Astrocyte (in vitro differentiated cells and primary cell): ENCODE measurements at regions not wholly inside any gene's neighbourhood (a gene's known extent, or its start where the extent isn't known, plus 50 kb on each side); places are given as distances from the start of the nearest gene placed in this dataset.

Source experiments
- DNase-seq: peaks from one replicate; pipeline ENCODE4 v3.0.0-alpha.2; 2010; ENCODE audit warnings: low read depth
- FAIRE-seq: peaks from 2 replicates; lab custom pipeline; 2011; peaks lifted over from hg19 to GRCh38; lab: Jason Lieb, UNC
- H2AFZ ChIP-seq: 2 replicates; pipeline ENCODE4 v1.6.0; 2012; ENCODE audit warnings: low read depth, low read length, inconsistent platforms
- H3K27ac ChIP-seq: 2 replicates; pipeline ENCODE4 v1.5.1; 2011; ENCODE audit warnings: low read depth, low read length, inconsistent platforms
- H3K27me3 ChIP-seq: 2 replicates; pipeline ENCODE4 v1.6.0; 2011; ENCODE audit warnings: low read length, inconsistent platforms; ENCODE audit not compliant: insufficient read depth
- H3K36me3 ChIP-seq: 2 replicates; pipeline ENCODE4 v1.5.1; 2011; ENCODE audit warnings: low read length, inconsistent platforms; ENCODE audit not compliant: insufficient read depth
- H3K4me1 ChIP-seq: 2 replicates; pipeline ENCODE4 v1.5.1; 2011; ENCODE audit warnings: low read length, inconsistent platforms; ENCODE audit not compliant: insufficient read depth
- H3K4me2 ChIP-seq: 2 replicates; pipeline ENCODE4 v1.6.0; 2012; ENCODE audit warnings: low read length, inconsistent platforms
- H3K4me3 ChIP-seq: 2 replicates; pipeline ENCODE4 v1.5.1; 2011; ENCODE audit warnings: low read depth, mild to moderate bottlenecking, low read length, inconsistent platforms; ENCODE audit not compliant: insufficient read depth
- H3K79me2 ChIP-seq: 2 replicates; pipeline ENCODE4 v1.6.0; 2012; ENCODE audit warnings: mild to moderate bottlenecking, low read length, inconsistent platforms; ENCODE audit not compliant: insufficient read depth
- H3K9ac ChIP-seq: 2 replicates; pipeline ENCODE4 v1.6.0; 2012; ENCODE audit warnings: mild to moderate bottlenecking, low read length, inconsistent platforms
- H3K9me3 ChIP-seq: 2 replicates; pipeline ENCODE4 v1.5.1; 2012; ENCODE audit warnings: low read depth, mild to moderate bottlenecking, low read length, inconsistent platforms; ENCODE audit not compliant: insufficient read depth
- H4K20me1 ChIP-seq: 2 replicates; pipeline ENCODE4 v1.6.0; 2012; ENCODE audit warnings: low read length, inconsistent platforms; ENCODE audit not compliant: insufficient read depth
- H3K27ac Mint-ChIP-seq: one replicate; pipeline ENCODE4 v1.8.0; 2021; ENCODE audit warnings: mild to moderate bottlenecking, mixed read lengths; ENCODE audit not compliant: unreplicated experiment
- H3K27me3 Mint-ChIP-seq: one replicate; pipeline ENCODE4 v1.8.0; 2021; ENCODE audit warnings: low read depth, mixed read lengths; ENCODE audit not compliant: unreplicated experiment
- H3K36me3 Mint-ChIP-seq: one replicate; pipeline ENCODE4 v1.8.0; 2021; ENCODE audit warnings: low read depth, mixed read lengths; ENCODE audit not compliant: unreplicated experiment
- H3K4me1 Mint-ChIP-seq: one replicate; pipeline ENCODE4 v1.8.0; 2021; ENCODE audit warnings: low read depth, mixed read lengths; ENCODE audit not compliant: unreplicated experiment
- H3K4me3 Mint-ChIP-seq: one replicate; pipeline ENCODE4 v1.8.0; 2021; ENCODE audit warnings: mild to moderate bottlenecking, moderate library complexity, mixed read lengths; ENCODE audit not compliant: unreplicated experiment
- H3K9me3 Mint-ChIP-seq: one replicate; pipeline ENCODE4 v1.8.0; 2021; ENCODE audit warnings: mild to moderate bottlenecking, mixed read lengths; ENCODE audit not compliant: unreplicated experiment
- EZH2 ChIP-seq: IDR thresholded peaks from 2 replicates; pipeline ENCODE4 v1.6.1; 2012; ENCODE audit warnings: mild to moderate bottlenecking, low read length, inconsistent platforms; ENCODE audit not compliant: insufficient read depth
- TF ChIP-seq, protein P1 (sequence below): IDR thresholded peaks from 2 replicates; pipeline ENCODE4 v1.5.1; 2011; ENCODE audit warnings: low read depth, mild to moderate bottlenecking, inconsistent platforms, low read length, moderate library complexity; ENCODE audit not compliant: insufficient read depth

DNA sequence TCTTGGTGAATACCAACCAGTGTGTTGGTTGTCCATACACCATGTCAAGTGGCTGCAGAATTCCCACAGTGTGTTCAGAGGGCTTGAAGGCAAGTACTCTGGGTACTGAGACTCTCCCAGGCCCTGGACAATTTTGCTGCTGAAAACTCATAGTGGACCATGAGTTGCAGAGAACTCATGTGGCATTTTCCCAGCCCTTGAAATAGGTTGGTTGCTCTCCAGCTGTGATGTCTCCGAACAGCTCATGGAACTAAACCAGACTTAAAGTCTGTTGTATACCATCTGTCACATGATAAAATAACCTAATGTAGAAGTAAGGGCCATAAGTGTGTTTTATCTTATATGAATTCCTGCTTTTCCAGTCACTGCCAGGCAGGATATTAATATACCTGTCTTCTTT lies 67.8 kb downstream of the RGS2 start:
- Histone ChIP-seq H3K4me2 (no peak overlapping the region), H3K9ac (no peak overlapping the region), H3K36me3 (no peaks in the 10 kb centered on the region), H3K4me1 (peaks cover 4% of the 10 kb centered on the region), H3K27ac (no peak overlapping the region), H2AFZ (no peak overlapping the region), H3K9me3 (no peaks in the 10 kb centered on the region), H3K27me3 (peaks cover 3% of the 10 kb centered on the region), H3K79me2 (no peaks in the 10 kb centered on the region), H4K20me1 (no peaks in the 10 kb centered on the region), H3K4me3 (no peak overlapping the region)
- FAIRE-seq (no peak), DNase-seq (no peak)
- Mint-ChIP-seq H3K9me3 (no peaks in the 10 kb centered on the region), H3K4me3 (no peak overlapping the region), H3K36me3 (no peaks in the 10 kb centered on the region), H3K27ac (no peak overlapping the region), H3K27me3 (no peaks in the 10 kb centered on the region), H3K4me1 (peaks cover 18% of the 10 kb centered on the region)
- no peak for TF ChIP-seq EZH2
- TF ChIP-seq, protein P1, sequence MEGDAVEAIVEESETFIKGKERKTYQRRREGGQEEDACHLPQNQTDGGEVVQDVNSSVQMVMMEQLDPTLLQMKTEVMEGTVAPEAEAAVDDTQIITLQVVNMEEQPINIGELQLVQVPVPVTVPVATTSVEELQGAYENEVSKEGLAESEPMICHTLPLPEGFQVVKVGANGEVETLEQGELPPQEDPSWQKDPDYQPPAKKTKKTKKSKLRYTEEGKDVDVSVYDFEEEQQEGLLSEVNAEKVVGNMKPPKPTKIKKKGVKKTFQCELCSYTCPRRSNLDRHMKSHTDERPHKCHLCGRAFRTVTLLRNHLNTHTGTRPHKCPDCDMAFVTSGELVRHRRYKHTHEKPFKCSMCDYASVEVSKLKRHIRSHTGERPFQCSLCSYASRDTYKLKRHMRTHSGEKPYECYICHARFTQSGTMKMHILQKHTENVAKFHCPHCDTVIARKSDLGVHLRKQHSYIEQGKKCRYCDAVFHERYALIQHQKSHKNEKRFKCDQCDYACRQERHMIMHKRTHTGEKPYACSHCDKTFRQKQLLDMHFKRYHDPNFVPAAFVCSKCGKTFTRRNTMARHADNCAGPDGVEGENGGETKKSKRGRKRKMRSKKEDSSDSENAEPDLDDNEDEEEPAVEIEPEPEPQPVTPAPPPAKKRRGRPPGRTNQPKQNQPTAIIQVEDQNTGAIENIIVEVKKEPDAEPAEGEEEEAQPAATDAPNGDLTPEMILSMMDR = no peak

DNA sequence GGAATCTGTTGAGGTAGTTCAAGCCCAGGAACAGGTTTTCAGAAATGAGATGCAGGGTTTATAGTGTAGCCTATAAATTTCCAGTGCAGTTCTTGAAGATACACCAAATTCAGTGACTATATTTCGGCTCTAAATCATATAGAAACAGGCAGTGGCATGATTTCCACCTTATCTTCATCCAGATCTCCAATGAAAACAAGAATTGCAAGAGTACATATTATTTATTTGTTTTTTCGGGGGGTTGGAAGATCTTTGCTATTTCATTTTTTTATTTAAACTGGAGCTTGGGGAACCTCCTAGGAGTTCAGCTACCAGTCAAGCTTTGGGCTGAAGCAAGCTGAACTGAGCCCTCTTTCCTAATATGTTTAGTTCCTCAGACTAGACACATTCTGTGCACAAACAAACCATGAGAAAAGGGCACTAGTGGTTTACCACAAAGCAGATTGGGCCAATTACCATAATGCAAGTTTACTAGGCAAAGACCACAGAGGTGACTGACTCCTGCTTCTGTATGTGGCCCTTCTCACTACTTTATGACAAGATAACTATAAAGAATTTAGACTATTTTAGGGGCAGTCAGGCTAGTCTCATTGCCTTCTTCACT lies 68.5 kb downstream of the RGS2 start:
- Mint-ChIP-seq H3K27ac (no peak overlapping the region), H3K4me1 (peaks cover 18% of the 10 kb centered on the region), H3K36me3 (no peaks in the 10 kb centered on the region), H3K4me3 (no peak overlapping the region), H3K9me3 (no peaks in the 10 kb centered on the region), H3K27me3 (no peaks in the 10 kb centered on the region)
- Histone ChIP-seq H3K36me3 (no peaks in the 10 kb centered on the region), H3K9me3 (no peaks in the 10 kb centered on the region), H4K20me1 (no peaks in the 10 kb centered on the region), H3K79me2 (no peaks in the 10 kb centered on the region), H3K27me3 (peaks cover 3% of the 10 kb centered on the region), H2AFZ (no peak overlapping the region), H3K4me1 (peaks cover 4% of the 10 kb centered on the region), H3K9ac (no peak overlapping the region), H3K4me2 (no peak overlapping the region), H3K27ac (no peak overlapping the region), H3K4me3 (no peak overlapping the region)
- TF ChIP-seq EZH2 = no peak
- TF ChIP-seq, protein P1 = no peak
- FAIRE-seq = no peak
- DNase-seq = peak; percentile 75

DNA sequence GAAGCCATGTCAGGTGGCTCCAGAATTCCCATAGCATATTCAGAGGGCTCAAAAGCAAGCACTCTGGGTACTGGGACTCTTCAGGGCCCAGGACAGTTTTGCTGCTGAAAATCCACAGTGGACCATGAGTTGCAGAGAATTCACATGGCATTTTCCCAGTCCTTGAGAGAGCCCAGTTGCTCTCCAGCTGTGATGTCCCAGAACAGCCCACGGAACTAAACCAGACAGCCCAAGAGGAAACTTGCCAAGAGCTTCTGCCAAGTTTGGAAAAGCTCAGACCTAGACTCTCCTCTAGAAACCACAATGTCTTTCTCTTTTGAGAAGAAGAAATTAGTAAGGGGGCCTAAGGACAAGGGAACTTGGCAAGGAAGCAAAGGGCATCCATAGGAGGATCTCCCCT lies 69.4 kb downstream of the RGS2 start:
- Histone ChIP-seq H3K9me3 (no peaks in the 10 kb centered on the region), H3K4me3 (no peak overlapping the region), H3K27me3 (peaks cover 3% of the 10 kb centered on the region), H3K27ac (no peak overlapping the region), H4K20me1 (no peaks in the 10 kb centered on the region), H3K9ac (no peak overlapping the region), H3K4me2 (peak overlapping the region; percentile 4), H3K36me3 (no peaks in the 10 kb centered on the region), H3K79me2 (no peaks in the 10 kb centered on the region), H3K4me1 (peaks cover 4% of the 10 kb centered on the region), H2AFZ (no peak overlapping the region)
- no peak for FAIRE-seq
- no peak for TF ChIP-seq EZH2
- TF ChIP-seq, protein P1 = no peak
- DNase-seq = peak; percentile 82
- Mint-ChIP-seq H3K27me3 (no peaks in the 10 kb centered on the region), H3K27ac (no peak overlapping the region), H3K9me3 (no peaks in the 10 kb centered on the region), H3K4me1 (peaks cover 18% of the 10 kb centered on the region), H3K36me3 (no peaks in the 10 kb centered on the region), H3K4me3 (no peak overlapping the region)
